ENCODE measurements at regions not wholly inside any gene's neighbourhood (a gene's known extent, or its start where the extent isn't known, plus 50 kb on each side); places are given as distances from the start of the nearest gene placed in this dataset.

DNA sequence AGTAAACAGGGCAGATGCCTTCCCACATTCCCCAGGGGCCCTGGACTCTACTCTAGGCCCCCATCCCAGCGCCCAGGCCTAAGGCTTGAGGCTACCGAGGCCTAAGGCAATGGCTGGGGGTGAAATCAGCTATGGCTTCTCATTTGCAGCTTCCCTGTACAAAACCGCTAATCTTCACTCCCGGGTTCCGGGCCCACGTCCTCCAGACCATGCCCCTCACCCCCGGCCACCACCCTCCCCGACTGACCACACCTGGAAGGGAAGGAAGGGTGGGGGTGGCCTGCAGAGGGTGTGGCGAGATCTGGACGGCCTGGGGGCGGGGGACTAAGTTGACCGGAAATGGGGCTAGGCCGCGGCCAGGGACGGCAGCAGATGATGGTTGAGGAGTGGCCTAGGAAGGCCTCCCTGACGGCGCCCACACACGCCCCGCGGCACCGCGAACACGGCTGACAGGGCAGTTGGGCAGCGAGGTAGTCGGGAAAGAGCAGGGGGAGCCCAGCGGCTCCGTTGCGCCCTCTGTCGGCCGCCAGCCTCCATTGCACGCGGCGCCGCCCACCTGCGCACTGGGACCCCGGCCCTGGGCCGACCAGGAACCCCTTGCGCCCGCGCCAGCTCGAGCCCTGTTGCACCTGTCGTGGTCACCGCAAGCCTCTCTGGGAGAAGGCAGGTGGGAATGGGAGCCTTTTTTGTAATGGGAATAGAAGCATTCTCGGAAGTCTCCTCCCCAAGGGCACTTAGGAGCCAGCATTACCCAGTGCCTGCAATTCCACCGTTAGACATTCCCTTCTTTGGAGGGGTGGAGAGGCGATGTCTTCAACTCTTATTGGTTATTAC, 95.9 kb upstream of the CALM2 start:
- H3K9me3 Mint-ChIP-seq = no peaks in the 10 kb centered on the region
- no peaks in the 10 kb centered on the region for H3K36me3 Mint-ChIP-seq
- ATAC-seq (peak; percentile 88 to 95), DNase-seq (ENCODE audit: low spot score in 2 of 2) (peak; percentile 63 to 79)
- peak overlapping the region in 1 of 2 donors; percentile 79 for H3K27ac Mint-ChIP-seq

DNA sequence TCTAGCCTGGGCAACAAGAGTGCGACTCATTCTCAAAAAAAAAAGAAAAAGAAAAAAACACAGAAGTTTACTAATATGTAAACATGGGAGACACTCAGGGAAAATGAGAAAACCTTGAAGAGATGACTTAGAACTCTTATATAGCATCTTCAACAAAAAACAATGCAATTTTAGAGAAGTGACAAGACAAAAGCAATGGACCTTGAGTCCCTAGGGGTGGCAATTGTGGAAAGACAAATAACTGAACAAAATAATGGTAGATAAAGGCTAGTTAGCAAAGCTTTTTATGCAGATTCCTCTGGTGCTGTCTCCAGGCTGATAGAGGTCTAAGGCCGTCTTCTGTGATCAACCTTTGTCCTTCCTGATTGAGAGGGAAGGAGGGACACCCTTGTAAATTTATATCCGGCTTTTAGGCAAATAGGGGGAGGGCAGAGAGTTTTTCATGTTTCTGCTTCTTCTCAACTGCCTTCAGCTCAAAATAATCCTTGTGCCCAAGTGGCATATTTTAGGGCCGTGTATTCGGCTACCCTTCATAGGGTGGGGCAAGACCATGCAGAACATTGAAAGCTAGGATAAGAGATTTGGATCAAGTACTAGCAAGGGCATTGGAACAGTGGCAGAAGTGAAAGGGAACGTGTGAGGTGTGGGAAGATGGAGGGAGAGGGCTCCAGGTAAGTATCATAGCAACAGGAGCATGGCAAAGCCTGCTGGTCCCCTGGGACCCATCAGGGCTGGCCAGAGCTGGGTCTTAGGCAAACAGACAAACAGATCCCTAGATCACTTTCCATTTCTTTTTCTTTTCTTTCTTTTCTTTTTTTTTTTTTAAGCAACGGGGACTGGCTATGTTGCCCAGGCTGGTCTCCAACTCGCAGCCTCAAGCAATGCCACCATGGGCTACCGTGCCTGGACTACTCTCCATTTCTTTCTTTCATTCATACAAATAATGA, 95.0 kb upstream of the CALM2 start:
- peak overlapping the region in 1 of 2 donors; percentile 79 for H3K27ac Mint-ChIP-seq
- no peak for DNase-seq (ENCODE audit: low spot score in 2 of 2)
- no peak for ATAC-seq
- no peaks in the 10 kb centered on the region for H3K9me3 Mint-ChIP-seq
- no peaks in the 10 kb centered on the region for H3K36me3 Mint-ChIP-seq

DNA sequence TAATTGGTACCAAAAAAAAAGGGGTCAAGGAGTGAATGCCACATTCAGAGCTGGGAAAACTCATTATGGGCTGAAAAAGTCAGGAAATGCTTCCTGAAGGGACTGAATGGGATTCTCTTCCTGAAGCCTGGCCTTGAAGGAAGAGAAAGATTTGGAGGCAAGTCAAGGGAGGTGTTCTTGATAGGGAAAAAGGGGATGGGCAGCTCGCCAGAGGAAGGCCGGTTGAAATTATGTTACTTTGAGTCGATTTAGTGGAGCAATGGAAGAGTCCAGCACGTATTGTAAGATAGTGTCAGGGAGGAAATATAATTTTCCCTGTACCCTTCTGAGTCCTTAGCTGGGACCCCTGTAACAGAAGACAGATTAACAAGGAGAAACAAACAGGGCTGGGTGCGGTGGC, 94.1 kb upstream of the CALM2 start:
- no peaks in the 10 kb centered on the region for H3K9me3 Mint-ChIP-seq
- no peaks in the 10 kb centered on the region for H3K36me3 Mint-ChIP-seq
- DNase-seq (ENCODE audit: low spot score in 2 of 2) (no peak), ATAC-seq (no peak)
- H3K27ac Mint-ChIP-seq = no peak overlapping the region

DNA sequence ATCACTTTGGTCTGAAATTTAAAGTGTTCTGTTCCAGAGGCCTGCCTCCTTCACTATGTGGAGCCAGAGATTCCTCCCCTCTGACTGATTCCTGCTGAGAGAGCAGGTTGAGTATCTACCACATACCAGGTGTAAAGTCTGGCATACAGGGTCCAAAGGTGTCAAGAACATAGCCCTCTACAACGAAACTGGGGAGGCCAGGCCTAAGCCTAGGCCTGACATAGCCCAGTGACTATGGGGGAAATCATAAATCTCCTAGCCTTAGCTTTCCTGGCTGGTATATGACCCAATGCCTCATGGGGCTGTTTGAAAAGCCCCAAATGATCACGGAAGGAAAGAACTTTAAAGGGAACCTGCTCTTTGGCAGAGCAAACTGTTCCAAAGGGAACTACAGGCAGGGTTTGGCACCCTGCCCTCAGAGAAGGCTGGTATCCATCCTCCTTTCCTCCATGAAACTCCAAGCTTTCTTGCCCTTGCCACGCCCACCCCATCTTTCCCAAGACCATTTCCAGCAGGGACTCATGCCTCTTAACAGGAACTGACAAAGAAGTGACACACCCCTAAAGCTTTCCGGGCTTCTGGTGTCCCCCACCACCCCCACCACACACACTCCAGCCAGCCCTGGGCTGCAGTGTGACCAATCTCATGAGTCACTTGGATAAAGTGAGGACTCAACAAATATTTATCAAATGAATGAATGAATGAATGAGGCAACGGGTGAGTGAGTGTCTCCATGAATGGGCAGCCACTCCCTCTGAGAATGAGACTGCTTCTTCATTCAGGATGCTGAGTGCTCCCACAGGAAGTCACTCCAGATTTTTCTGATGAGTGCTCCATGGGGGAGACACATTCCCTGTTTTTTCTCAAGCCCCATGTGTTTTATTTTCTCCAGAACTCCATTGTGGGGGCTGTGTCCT, 93.3 kb upstream of the CALM2 start:
- ATAC-seq (no peak), DNase-seq (ENCODE audit: low spot score in 2 of 2) (no peak)
- no peaks in the 10 kb centered on the region for H3K36me3 Mint-ChIP-seq
- H3K27ac Mint-ChIP-seq = no peak overlapping the region
- no peaks in the 10 kb centered on the region for H3K9me3 Mint-ChIP-seq

DNA sequence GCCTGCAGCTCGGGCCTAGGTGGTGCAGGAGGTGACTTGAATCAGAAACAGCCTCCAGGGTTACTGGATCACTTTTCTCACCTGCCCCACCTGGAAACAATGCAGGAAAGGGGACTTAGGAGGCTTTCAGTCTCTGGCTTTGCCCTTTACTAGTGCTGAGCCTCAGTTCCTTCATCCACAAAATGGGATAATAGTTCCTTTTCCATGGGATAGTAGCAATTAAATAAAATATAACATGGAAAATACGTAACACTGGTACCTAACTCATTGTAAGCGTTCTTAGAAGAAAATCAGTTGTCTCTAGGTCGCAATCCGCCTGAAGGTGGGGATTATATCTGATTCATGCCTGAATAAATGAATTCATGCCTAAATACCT, 91.4 kb upstream of the CALM2 start:
- Mint-ChIP-seq H3K27ac (no peak overlapping the region), H3K9me3 (no peaks in the 10 kb centered on the region), H3K36me3 (no peaks in the 10 kb centered on the region)
- no peak for DNase-seq (ENCODE audit: low spot score in 2 of 2)
- ATAC-seq = no peak

DNA sequence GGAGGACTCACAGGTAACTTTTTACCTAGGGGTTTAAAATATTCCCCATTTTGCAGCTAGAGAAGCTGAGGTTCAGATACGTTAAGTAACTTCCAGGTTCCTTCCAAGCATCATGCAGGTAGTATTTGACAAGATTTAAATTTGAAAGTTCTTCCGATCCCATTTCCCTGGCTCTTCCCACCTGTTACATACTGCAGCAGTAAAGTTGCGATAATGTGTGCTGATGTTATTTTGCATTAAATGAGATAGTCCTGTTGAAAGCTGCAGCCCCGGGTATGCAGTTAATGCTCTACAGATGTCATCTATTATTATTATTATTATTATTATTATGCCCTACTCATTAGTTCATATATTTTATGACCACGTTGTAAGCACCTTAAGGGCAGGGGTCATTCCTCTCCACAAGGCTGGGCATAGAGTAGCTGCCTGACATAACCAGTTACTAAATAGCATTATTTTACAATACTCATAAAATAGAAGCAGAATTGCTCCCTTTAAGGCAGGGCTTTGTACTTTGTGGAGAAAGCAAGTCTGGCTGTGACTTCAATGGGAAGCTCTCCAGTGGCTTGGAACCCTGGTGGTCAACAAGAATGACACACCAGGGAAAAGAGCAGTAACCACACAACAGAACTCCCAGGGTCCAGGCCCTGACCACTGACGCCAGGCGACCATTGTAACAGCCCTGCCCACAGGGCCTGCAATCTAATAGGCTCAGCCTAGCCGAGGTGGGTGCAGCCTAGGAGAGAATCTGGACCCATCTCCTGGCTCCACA, 90.8 kb upstream of the CALM2 start:
- H3K36me3 Mint-ChIP-seq = no peaks in the 10 kb centered on the region
- no peaks in the 10 kb centered on the region for H3K9me3 Mint-ChIP-seq
- no peak overlapping the region for H3K27ac Mint-ChIP-seq
- ATAC-seq (no peak), DNase-seq (ENCODE audit: low spot score in 2 of 2) (no peak)

DNA sequence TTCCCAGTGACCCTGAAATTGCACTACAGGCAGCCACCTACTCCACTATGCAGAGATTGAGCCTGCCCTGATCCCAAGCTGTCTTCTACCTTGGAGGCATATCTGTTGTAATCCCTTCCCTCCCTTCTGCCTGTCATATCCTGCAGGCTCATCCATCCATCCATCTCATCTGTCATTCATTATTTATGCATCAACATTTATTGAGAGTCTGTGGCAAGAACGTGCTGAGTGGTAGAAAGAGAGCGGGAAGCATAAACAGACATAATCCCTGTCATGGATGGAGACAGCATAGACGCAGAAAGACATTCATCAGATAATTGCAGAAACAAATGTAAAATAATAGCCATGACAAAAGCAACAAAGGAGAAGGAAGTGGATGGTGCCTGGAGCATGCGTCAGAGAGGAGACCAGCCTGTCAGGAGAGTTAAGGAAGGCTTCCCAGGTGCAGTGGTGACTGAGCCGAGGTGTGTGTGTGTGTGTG, 89.5 kb upstream of the CALM2 start:
- no peaks in the 10 kb centered on the region for H3K36me3 Mint-ChIP-seq
- no peaks in the 10 kb centered on the region for H3K9me3 Mint-ChIP-seq
- no peak for DNase-seq (ENCODE audit: low spot score in 2 of 2)
- ATAC-seq = no peak
- no peak overlapping the region for H3K27ac Mint-ChIP-seq

DNA sequence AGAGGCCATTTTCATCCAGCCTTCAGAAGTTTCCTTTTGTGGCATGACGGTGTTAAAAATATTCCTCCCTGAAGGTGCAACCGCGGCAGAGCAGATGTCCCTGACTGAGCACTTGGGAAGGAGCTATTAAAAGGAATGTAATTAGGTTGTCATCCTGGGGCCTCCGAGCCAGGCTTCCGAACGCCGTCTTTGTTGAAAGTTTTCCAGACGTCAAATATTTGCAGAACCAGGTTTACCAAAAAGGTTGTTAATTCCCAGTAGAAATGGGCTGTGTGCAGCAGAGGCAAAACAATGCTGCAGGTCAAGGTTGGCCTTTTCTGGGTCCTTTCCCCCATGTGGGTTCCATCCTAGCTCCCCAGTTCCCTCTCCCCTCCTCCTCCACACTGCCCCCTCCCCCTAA, 88.8 kb upstream of the CALM2 start:
- no peaks in the 10 kb centered on the region for H3K9me3 Mint-ChIP-seq
- ATAC-seq = no peak
- no peaks in the 10 kb centered on the region for H3K36me3 Mint-ChIP-seq
- H3K27ac Mint-ChIP-seq = no peak overlapping the region
- no peak for DNase-seq (ENCODE audit: low spot score in 2 of 2)

DNA sequence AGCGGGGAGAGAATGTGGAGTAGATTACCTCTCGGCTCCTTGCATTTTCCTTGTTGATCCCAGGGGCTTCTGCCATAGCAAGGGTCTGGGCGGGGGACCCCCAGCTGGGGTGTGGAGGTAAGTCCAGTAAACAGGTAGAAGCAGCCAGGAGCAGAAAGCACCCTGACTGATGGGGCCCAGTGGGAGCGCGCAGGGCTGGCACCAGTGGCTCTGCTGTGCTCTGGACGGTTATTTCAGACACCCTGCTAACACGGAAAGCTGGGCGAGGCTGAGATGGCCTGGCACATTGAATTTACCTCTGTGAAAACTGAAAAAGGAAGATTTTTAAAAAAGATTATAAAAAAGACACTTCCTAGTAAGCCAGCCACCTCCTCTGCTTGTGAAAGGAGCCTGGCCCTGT, 88.4 kb upstream of the CALM2 start:
- H3K36me3 Mint-ChIP-seq = no peaks in the 10 kb centered on the region
- ATAC-seq (no peak), DNase-seq (ENCODE audit: low spot score in 2 of 2) (no peak)
- no peak overlapping the region for H3K27ac Mint-ChIP-seq
- H3K9me3 Mint-ChIP-seq = no peaks in the 10 kb centered on the region

DNA sequence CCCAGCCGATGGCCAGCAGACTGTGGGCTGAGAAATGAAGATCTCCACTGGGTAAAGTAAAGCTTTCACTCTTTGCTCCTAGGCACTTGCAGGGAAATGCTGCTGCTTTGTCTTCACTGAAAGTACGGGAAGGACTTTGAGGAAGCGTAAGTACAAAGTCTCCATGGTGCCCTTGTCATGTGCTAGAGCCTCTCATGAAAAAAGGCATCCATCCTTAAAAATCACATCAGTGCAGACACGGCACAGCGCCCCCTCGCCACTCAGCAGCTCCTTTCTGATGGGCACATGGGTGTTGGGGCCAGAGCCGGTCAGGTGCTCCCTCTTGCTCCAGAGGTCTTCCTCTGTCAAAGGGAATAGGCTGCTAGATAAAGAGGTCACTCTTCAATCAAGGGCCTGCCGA, 87.8 kb upstream of the CALM2 start:
- ATAC-seq (no peak), DNase-seq (ENCODE audit: low spot score in 2 of 2) (no peak)
- Mint-ChIP-seq H3K9me3 (no peaks in the 10 kb centered on the region), H3K27ac (no peak overlapping the region), H3K36me3 (no peaks in the 10 kb centered on the region)

DNA sequence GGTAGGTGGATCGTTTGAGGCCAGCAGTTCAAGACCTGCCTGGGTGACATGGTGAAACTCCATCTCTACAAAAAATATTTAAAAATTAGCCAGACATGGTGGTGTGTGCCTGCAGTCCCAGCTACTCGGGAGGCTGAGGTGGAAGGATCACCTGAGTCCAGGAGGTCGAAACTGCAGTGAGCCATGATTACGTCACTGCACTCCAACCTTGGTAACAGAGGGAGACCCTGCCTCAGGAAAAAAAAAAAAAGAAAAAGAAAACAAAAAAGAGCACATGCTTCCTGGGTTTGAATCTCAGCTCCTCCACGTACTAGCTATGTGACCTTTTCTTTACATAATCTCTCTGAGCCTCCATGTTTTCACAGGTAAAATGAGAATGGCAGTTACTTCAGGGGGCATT, 86.3 kb upstream of the CALM2 start:
- DNase-seq (ENCODE audit: low spot score in 2 of 2) (no peak), ATAC-seq (no peak)
- Mint-ChIP-seq H3K27ac (no peak overlapping the region), H3K36me3 (no peaks in the 10 kb centered on the region), H3K9me3 (no peaks in the 10 kb centered on the region)

DNA sequence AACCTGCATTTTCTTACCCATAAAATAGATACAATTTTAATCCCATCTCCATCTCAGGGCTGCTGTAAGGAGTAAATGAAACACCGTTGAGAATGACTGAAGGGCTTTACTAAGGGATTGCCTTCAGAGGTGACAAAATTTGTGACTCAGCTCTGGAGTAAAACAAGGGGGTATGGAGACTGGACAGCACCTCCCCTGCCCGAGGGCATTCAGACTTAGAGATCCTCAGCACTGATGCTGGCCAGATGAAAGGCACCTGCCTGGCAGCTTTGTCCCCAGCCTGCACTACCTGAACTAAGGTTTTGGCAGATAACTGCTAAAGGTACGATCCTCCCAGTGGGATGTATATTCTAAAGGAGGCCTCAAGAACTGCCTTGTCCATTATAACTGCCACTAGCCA, 84.7 kb upstream of the CALM2 start:
- no peaks in the 10 kb centered on the region for H3K36me3 Mint-ChIP-seq
- H3K9me3 Mint-ChIP-seq = no peaks in the 10 kb centered on the region
- ATAC-seq (no peak), DNase-seq (ENCODE audit: low spot score in 2 of 2) (no peak)
- peak overlapping the region in 1 of 2 donors; percentile 8 for H3K27ac Mint-ChIP-seq

DNA sequence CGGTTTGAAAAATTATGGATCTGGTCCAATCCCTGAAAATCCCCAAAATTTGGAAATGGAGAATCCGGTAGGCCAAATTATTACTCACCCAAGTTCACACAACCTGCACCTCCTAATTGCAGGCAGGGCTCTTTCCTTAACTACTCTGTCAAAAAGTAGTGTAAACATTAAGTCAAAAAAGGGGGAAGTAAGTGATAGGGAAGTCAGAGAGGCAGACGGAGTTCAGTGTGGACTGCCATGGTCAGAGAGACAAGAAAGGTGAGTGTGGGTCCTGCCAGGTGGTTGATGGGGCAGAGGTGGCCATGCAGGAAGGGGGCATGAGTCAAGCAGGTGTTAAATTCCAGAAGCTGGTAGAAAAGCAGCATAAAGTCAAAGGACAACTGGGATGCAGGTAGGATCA, 83.5 kb upstream of the CALM2 start:
- ATAC-seq = no peak

DNA sequence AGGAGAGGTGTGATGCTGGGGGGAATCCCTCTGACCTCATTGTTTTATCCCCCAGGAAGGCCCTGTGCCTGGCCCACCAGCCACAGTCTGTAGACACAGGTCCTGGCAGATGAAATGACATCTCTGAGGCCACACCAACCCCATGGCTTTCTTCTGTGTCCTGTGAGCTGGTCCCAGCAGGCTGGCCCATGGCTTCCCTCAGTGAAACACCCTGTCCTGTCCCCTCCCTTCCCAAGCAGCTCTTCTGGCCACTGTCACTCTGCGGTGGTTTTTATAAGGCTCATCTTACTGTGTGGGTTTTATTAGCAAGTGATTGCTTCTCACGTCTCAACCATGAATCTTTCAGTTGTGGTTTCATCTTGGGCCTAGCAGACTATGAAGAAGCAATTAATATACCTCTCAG, 81.6 kb upstream of the CALM2 start:
- Mint-ChIP-seq H3K27ac (no peak overlapping the region), H3K9me3 (no peaks in the 10 kb centered on the region), H3K36me3 (no peaks in the 10 kb centered on the region)
- DNase-seq (ENCODE audit: low spot score in 2 of 2) (no peak), ATAC-seq (no peak)

More for the DNA sequence above, 83.5 kb upstream of the CALM2 start:
- no peak for DNase-seq (ENCODE audit: low spot score in 2 of 2)
- peak overlapping the region in 1 of 2 donors; percentile 26 for H3K27ac Mint-ChIP-seq
- no peaks in the 10 kb centered on the region for H3K9me3 Mint-ChIP-seq
- no peaks in the 10 kb centered on the region for H3K36me3 Mint-ChIP-seq

DNA sequence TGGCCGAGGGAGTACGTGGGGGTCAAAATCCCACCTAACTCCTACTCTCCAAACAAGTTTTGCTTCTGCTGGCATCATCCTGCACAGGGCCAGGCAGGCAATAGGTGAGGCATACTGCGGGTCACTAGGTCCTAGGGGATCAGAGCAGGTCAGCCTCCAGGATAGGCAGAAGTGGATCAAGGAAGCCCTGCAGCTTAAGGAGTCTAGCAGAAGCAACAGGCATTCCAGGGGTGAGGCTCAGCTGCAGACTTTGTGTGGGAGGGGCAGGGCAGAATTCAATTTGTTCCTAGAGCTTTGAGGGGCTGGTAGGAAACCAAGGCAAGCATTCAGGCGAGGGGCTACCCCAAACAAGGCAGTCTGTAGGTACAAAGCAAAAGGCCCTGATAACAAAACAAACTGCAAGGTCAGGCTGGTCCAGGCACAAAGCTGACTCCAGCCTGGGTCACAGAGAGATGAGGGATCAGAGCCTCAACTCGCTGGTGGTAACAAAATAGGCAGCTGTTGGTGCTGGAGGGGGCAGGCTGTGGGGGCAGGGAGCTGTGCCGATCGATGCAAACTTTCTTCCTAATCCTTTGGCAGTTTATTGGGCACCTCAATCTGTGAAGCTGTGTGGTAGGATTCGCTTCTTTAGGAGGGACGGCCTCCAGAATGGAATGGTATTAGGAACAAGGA, 80.2 kb upstream of the CALM2 start:
- DNase-seq (ENCODE audit: low spot score in 2 of 2) = no peak
- Mint-ChIP-seq H3K9me3 (no peaks in the 10 kb centered on the region), H3K27ac (no peak overlapping the region), H3K36me3 (no peaks in the 10 kb centered on the region)
- ATAC-seq = no peak
